Endodermal cell (in vitro differentiated cells): ENCODE measurements at regions not wholly inside any gene's neighbourhood (a gene's known extent, or its start where the extent isn't known, plus 50 kb on each side); places are given as distances from the start of the nearest gene placed in this dataset.

Source experiments
- DNase-seq: peaks from one replicate; pipeline ENCODE4 v3.0.0-alpha.2; 2017
- H3K27ac ChIP-seq: 2 replicates; pipeline ENCODE4 v1.5.1; 2013; ENCODE audit warnings: mild to moderate bottlenecking, low read depth, low read length, moderate library complexity
- H3K27me3 ChIP-seq: 2 replicates; pipeline ENCODE4 v1.6.1; 2013; ENCODE audit warnings: mild to moderate bottlenecking, low read length, moderate library complexity; ENCODE audit not compliant: insufficient read depth, control insufficient read depth, poor library complexity, severe bottlenecking
- H3K36me3 ChIP-seq: 2 replicates; pipeline ENCODE4 v1.7.0; 2013; ENCODE audit warnings: mild to moderate bottlenecking, low read length, moderate library complexity; ENCODE audit not compliant: control insufficient read depth, insufficient read depth
- H3K4me1 ChIP-seq: one replicate; pipeline ENCODE4 v1.7.0; 2013; ENCODE audit warnings: low read length; ENCODE audit not compliant: control insufficient read depth, insufficient read depth
- H3K4me3 ChIP-seq: 2 replicates; pipeline ENCODE4 v1.5.1; 2013; ENCODE audit warnings: mild to moderate bottlenecking, low read length, moderate library complexity
- H3K9ac ChIP-seq: 2 replicates; pipeline ENCODE4 v1.6.1; 2013; ENCODE audit warnings: mild to moderate bottlenecking, low read length, moderate library complexity; ENCODE audit not compliant: poor library complexity, severe bottlenecking; ENCODE audit errors: extremely low read depth
- H3K9me3 ChIP-seq: 2 replicates; pipeline ENCODE4 v1.6.1; 2013; ENCODE audit warnings: mild to moderate bottlenecking, low read length, moderate library complexity; ENCODE audit not compliant: control insufficient read depth
- H3K27ac Mint-ChIP-seq: 2 replicates; pipeline ENCODE4 v1.8.0; 2020; ENCODE audit warnings: mixed read lengths
- H3K27me3 Mint-ChIP-seq: 2 replicates; pipeline ENCODE4 v1.8.0; 2021; ENCODE audit warnings: mild to moderate bottlenecking, mixed read lengths; ENCODE audit not compliant: insufficient read depth
- H3K36me3 Mint-ChIP-seq: 2 replicates; pipeline ENCODE4 v1.8.0; 2020; ENCODE audit warnings: low read depth, mixed read lengths
- H3K4me1 Mint-ChIP-seq: 2 replicates; pipeline ENCODE4 v1.8.0; 2020; ENCODE audit warnings: mixed read lengths
- H3K4me3 Mint-ChIP-seq: 2 replicates; pipeline ENCODE4 v1.8.0; 2020; ENCODE audit warnings: mild to moderate bottlenecking, moderate library complexity, mixed read lengths
- H3K9me3 Mint-ChIP-seq: 2 replicates; pipeline ENCODE4 v1.8.0; 2020; ENCODE audit warnings: mild to moderate bottlenecking, mixed read lengths
- WGBS, 2 experiments: methylation state at CpG; one replicate each; pipeline versions ENCODE4 v1.1.5 to v1.1.7; 2013; ENCODE audit warnings: missing lambda C conversion rate in 2 of 2, mixed read lengths in 1 of 2; ENCODE audit not compliant: insufficient coverage in 1 of 2, insufficient read length in 1 of 2; 5-methylcytosine and 5-hydroxymethylcytosine counted together
- TF ChIP-seq, protein P1 (sequence below): fragments of 200-600 bp; sonication (generic); conservative IDR thresholded peaks from 2 replicates; pipeline ENCODE4 v1.5.0; 2021; ENCODE audit warnings: antibody characterized with exemption, mild to moderate bottlenecking

DNA sequence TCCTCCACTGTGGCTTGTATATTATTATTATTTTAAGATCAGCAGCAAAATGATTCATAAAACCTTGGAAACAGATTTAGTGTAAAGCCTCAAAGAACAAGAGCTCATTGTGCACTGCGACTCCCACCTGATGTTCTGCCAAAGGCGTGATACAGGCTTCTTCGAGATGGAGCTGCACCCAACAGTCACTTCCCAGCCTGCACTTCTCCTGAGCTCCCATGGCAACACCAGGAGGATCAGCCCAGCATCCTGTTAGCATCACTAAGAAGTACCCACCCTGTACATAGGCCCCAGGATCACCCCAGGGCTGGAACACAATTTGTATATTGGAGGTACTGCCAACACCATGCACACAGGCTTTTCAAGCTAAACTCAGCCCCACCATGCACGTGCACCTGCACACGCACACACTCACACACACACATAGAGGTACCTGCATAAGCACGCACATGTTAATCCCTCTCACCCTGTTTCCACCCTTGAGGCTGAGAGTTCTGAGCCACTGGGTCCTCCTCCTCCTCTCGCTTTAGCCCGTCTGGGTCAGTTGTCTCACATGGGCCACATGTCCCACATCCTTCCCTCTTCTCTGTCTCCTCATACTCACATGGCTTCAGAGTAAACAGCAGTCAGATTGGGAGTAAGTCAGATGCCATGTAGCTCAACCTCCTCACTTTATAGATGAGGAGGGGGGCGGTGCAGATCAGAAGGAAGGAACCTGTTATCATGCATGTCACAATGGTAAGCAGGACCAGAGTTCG lies 281.9 kb upstream of the POU3F1 start:
- Mint-ChIP-seq H3K4me3 (no peak overlapping the region), H3K27ac (no peak overlapping the region), H3K4me1 (no peaks in the 10 kb centered on the region), H3K36me3 (peaks cover 11% of the 10 kb centered on the region), H3K27me3 (peaks cover 3% of the 10 kb centered on the region), H3K9me3 (no peaks in the 10 kb centered on the region)
- no peaks in the 10 kb centered on the region for H3K36me3 ChIP-seq
- no peaks in the 10 kb centered on the region for H3K4me1 ChIP-seq
- TF ChIP-seq, protein P1, sequence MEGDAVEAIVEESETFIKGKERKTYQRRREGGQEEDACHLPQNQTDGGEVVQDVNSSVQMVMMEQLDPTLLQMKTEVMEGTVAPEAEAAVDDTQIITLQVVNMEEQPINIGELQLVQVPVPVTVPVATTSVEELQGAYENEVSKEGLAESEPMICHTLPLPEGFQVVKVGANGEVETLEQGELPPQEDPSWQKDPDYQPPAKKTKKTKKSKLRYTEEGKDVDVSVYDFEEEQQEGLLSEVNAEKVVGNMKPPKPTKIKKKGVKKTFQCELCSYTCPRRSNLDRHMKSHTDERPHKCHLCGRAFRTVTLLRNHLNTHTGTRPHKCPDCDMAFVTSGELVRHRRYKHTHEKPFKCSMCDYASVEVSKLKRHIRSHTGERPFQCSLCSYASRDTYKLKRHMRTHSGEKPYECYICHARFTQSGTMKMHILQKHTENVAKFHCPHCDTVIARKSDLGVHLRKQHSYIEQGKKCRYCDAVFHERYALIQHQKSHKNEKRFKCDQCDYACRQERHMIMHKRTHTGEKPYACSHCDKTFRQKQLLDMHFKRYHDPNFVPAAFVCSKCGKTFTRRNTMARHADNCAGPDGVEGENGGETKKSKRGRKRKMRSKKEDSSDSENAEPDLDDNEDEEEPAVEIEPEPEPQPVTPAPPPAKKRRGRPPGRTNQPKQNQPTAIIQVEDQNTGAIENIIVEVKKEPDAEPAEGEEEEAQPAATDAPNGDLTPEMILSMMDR: no peak
- WGBS, 2 experiments: 92 to 94% methylated on average over 4 to 10 of the region's 10 CpGs
- no peaks in the 10 kb centered on the region for H3K27me3 ChIP-seq
- no peak overlapping the region for H3K4me3 ChIP-seq
- H3K9me3 ChIP-seq: peaks cover 7% of the 10 kb centered on the region
- no peak overlapping the region for H3K9ac ChIP-seq
- DNase-seq: no peak
- no peak overlapping the region for H3K27ac ChIP-seq

DNA sequence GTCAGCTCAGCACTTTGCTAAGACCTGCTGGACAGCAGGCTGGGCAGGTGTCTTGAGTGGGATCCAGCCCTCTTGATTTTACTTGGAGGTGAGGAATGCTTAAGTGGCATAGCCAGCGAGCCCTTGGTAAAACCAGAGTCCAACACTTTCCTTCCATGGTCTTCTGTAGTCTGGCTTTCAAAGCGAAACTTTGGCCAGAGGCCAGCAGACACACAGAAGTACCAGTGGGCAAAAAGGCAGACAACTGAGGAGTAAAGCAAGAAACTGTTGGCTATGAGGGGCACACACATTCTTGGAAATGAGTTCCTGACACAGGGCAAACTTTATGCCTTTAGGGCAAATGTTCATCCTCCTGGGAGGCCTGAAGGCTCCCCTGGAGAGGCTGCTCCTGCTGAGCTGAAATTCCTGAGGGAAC lies 281.0 kb upstream of the POU3F1 start:
- Mint-ChIP-seq H3K4me3 (no peak overlapping the region), H3K4me1 (no peaks in the 10 kb centered on the region), H3K27me3 (peaks cover 3% of the 10 kb centered on the region), H3K9me3 (no peaks in the 10 kb centered on the region), H3K36me3 (peaks cover 11% of the 10 kb centered on the region), H3K27ac (no peak overlapping the region)
- Histone ChIP-seq H3K9ac (no peak overlapping the region), H3K36me3 (no peaks in the 10 kb centered on the region), H3K27ac (no peak overlapping the region), H3K4me1 (no peaks in the 10 kb centered on the region), H3K27me3 (no peaks in the 10 kb centered on the region), H3K9me3 (peaks cover 7% of the 10 kb centered on the region), H3K4me3 (no peak overlapping the region)
- no peak for DNase-seq
- TF ChIP-seq, protein P1: no peak
- WGBS, 2 experiments: 80 to 90% methylated on average over 1 to 2 of the region's 2 CpGs

DNA sequence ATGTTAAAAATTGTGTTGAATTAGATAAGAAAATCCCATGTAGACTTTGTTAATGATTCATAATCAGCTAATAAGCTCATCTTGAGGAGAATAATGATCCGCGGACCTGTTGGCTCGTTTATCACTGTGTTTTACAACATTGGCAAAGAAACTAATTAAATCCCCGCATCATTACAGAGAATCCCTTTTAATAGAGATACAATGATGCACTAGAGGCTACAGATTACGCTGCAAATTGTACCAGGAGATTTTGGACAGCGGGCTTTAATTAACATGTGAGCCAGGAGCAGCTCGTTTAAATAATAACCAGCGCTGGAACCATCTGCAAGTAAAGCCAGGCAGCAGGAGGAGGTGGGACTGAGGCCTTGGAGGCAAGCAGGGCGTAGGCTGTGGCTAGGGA lies 280.3 kb upstream of the POU3F1 start:
- Mint-ChIP-seq H3K27me3 (peaks cover 3% of the 10 kb centered on the region), H3K36me3 (peaks cover 11% of the 10 kb centered on the region), H3K4me1 (no peaks in the 10 kb centered on the region), H3K9me3 (no peaks in the 10 kb centered on the region), H3K27ac (no peak overlapping the region), H3K4me3 (no peak overlapping the region)
- no peak for DNase-seq
- Histone ChIP-seq H3K27ac (no peak overlapping the region), H3K9me3 (peaks cover 7% of the 10 kb centered on the region), H3K4me1 (no peaks in the 10 kb centered on the region), H3K9ac (no peak overlapping the region), H3K4me3 (no peak overlapping the region), H3K27me3 (no peaks in the 10 kb centered on the region), H3K36me3 (no peaks in the 10 kb centered on the region)
- WGBS, 2 experiments: 94 to 95% methylated on average over 9 of the region's 9 CpGs
- TF ChIP-seq, protein P1: no peak
